MM.1S (cell line): ENCODE measurements at regions not wholly inside any gene's neighbourhood (a gene's known extent, or its start where the extent isn't known, plus 50 kb on each side); places are given as distances from the start of the nearest gene placed in this dataset.

Source experiments
- DNase-seq: peaks from one replicate; pipeline ENCODE4 v3.0.0-alpha.2; 2015
- H2AFZ ChIP-seq: fragments of 300-600 bp; sonication (generic); 2 replicates; pipeline ENCODE4 v1.6.0; 2016; ENCODE audit warnings: antibody characterized with exemption, low read length
- H3F3A ChIP-seq: fragments of 300-600 bp; sonication (generic); 2 replicates; pipeline ENCODE4 v1.6.1; 2016; ENCODE audit warnings: mild to moderate bottlenecking, antibody characterized with exemption, low read length, moderate library complexity, mixed read lengths; ENCODE audit not compliant: insufficient read depth
- H3K27ac ChIP-seq: fragments of 300-600 bp; sonication (generic); 2 replicates; pipeline ENCODE4 v1.5.1; 2016; ENCODE audit warnings: mild to moderate bottlenecking, low read length
- H3K27me3 ChIP-seq: fragments of 300-600 bp; sonication (generic); replicated peaks from 2 replicates; pipeline ENCODE4 v1.6.0; 2016; ENCODE audit warnings: low read length; ENCODE audit not compliant: insufficient read depth
- H3K36me3 ChIP-seq: fragments of 300-600 bp; sonication (generic); replicated peaks from 2 replicates; pipeline ENCODE4 v1.6.1; 2016; ENCODE audit warnings: mild to moderate bottlenecking, low read length, mixed read lengths; ENCODE audit not compliant: insufficient read depth
- H3K4me1 ChIP-seq: fragments of 300-600 bp; sonication (generic); 2 replicates; pipeline ENCODE4 v1.6.1; 2016; ENCODE audit warnings: low read length, mixed read lengths
- H3K4me2 ChIP-seq: fragments of 300-600 bp; sonication (generic); 2 replicates; pipeline ENCODE4 v1.6.0; 2016; ENCODE audit warnings: low read depth, low read length
- H3K4me3 ChIP-seq: fragments of 300-600 bp; sonication (generic); 2 replicates; pipeline ENCODE4 v1.5.1; 2016; ENCODE audit warnings: low read length, mixed read lengths
- H3K79me2 ChIP-seq: fragments of 300-600 bp; sonication (generic); 2 replicates; pipeline ENCODE4 v1.6.1; 2016; ENCODE audit warnings: mixed run types, low read length, mixed read lengths
- H3K9ac ChIP-seq: fragments of 300-600 bp; sonication (generic); 2 replicates; pipeline ENCODE4 v1.6.1; 2016; ENCODE audit warnings: low read length, mixed read lengths
- H3K9me2 ChIP-seq: fragments of 300-600 bp; sonication (generic); replicated peaks from 2 replicates; pipeline ENCODE4 v1.6.1; 2016; ENCODE audit warnings: mild to moderate bottlenecking, low read length, mixed read lengths; ENCODE audit not compliant: insufficient read depth
- H3K9me3 ChIP-seq: fragments of 300-600 bp; sonication (generic); replicated peaks from 2 replicates; pipeline ENCODE4 v1.6.1; 2016; ENCODE audit warnings: mild to moderate bottlenecking, low read length, mixed read lengths; ENCODE audit not compliant: insufficient read depth
- H4K20me1 ChIP-seq: fragments of 300-600 bp; sonication (generic); 2 replicates; pipeline ENCODE4 v1.6.1; 2016; ENCODE audit warnings: mild to moderate bottlenecking, low read length, moderate library complexity, mixed read lengths; ENCODE audit not compliant: insufficient read depth
- EZH2 ChIP-seq: fragments of 300-600 bp; sonication (generic); optimal IDR thresholded peaks from 2 replicates; pipeline ENCODE3; 2017; ENCODE audit warnings: low read depth, mild to moderate bottlenecking, antibody characterized with exemption, low read length, mixed read lengths
- EZH2phosphoT487 ChIP-seq: fragments of 300-600 bp; sonication (generic); IDR thresholded peaks from 2 replicates; pipeline ENCODE4 v1.6.1; 2018; ENCODE audit warnings: antibody characterized with exemption, low read length
- TF ChIP-seq, protein P1 (sequence below): fragments of 300-600 bp; sonication (generic); IDR thresholded peaks from 2 replicates; pipeline ENCODE4 v1.5.1; 2016; ENCODE audit warnings: antibody characterized with exemption, low read length, mixed read lengths

DNA sequence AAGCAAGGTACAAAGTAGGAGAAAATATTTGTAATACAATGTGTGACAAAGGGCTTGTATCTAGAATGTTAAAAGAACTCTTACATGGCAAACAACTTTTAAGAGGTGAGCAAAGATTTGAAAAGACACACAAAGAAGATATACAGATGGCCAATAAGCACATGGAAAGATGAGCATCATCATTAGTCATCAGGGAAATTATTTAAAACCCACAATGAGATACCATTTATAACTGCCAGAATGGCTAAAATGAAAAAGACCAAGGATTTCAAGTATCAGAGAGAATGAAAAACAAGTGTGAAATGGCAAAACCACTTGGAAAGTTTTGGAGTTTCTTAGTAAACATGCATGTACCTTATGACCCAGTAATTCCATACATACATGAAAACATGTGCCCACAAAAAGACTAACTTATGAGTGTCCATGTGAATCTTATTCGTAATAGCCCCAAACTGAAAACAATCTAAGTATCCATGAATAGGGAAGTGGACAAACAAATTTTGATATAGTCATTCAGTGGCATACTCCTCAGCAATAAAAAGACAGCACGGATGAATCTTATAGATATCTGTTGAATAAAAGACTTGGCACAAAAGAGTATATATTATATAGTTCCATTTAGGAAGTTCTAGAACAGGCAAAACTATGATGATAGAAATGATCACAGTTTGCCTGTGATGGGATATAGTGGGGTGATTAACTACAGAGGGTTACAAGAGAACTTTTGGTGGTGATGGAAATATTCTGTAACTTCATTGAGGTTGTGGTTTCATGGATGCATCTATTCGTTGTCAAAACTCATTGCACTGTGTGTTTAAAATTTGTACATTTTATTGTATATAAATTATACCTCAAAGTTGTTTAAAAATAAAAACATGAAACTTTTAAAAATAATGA lies 82.0 kb downstream of the DISP1 start:
- no peak overlapping the region for H3K27ac ChIP-seq
- no peak overlapping the region for H3K4me2 ChIP-seq
- H3K9ac ChIP-seq = no peak overlapping the region

DNA sequence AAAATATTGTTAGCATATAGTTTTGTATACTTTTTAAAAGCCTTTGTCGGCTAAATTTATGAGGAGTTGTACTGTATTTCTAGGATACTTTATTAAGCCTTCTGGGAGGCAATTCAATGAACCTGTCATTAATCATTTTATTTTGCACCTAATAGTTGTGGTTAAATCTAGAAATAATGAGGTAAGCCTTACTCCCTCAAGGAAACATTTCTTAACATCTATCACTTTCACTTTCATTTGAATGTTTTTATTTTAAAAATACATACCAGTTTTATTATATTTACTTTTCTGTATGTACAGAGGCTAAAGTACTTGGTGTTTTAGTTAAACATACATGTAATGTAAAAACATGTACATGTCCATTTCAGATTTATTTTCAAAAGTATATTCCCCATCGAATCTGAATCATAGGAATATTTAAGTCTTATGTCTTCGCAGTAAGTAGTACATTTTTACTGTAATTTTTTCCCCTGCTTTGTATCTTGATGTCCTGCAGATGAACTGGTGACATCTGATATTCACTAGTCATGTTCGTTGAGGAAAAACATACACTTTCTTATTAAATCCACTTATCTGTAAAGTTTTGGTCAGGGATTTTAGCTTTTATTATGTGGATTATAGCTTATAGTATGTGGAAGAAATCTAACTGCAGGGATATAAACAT lies 82.8 kb downstream of the DISP1 start:
- H3K4me2 ChIP-seq = no peak overlapping the region
- H3K4me1 ChIP-seq = no peaks in the 10 kb centered on the region
- no peaks in the 10 kb centered on the region for H3K36me3 ChIP-seq
- no peak overlapping the region for H3K27ac ChIP-seq
- TF ChIP-seq EZH2phosphoT487 (no peak), EZH2 (no peak)
- TF ChIP-seq, protein P1, sequence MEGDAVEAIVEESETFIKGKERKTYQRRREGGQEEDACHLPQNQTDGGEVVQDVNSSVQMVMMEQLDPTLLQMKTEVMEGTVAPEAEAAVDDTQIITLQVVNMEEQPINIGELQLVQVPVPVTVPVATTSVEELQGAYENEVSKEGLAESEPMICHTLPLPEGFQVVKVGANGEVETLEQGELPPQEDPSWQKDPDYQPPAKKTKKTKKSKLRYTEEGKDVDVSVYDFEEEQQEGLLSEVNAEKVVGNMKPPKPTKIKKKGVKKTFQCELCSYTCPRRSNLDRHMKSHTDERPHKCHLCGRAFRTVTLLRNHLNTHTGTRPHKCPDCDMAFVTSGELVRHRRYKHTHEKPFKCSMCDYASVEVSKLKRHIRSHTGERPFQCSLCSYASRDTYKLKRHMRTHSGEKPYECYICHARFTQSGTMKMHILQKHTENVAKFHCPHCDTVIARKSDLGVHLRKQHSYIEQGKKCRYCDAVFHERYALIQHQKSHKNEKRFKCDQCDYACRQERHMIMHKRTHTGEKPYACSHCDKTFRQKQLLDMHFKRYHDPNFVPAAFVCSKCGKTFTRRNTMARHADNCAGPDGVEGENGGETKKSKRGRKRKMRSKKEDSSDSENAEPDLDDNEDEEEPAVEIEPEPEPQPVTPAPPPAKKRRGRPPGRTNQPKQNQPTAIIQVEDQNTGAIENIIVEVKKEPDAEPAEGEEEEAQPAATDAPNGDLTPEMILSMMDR = no peak
- H3K9ac ChIP-seq = no peak overlapping the region
- H3K9me2 ChIP-seq = no peaks in the 10 kb centered on the region
- no peak overlapping the region for H2AFZ ChIP-seq
- no peaks in the 10 kb centered on the region for H3K27me3 ChIP-seq
- no peak for DNase-seq
- no peak overlapping the region for H3K4me3 ChIP-seq
- H4K20me1 ChIP-seq = no peaks in the 10 kb centered on the region
- no peaks in the 10 kb centered on the region for H3K9me3 ChIP-seq
- H3K79me2 ChIP-seq = no peaks in the 10 kb centered on the region
- H3F3A ChIP-seq = no peaks in the 10 kb centered on the region

More for the DNA sequence above, 82.0 kb downstream of the DISP1 start:
- Histone ChIP-seq H3K36me3 (no peaks in the 10 kb centered on the region), H3K9me3 (no peaks in the 10 kb centered on the region), H3K4me1 (no peaks in the 10 kb centered on the region), H4K20me1 (no peaks in the 10 kb centered on the region), H2AFZ (no peak overlapping the region), H3K9me2 (no peaks in the 10 kb centered on the region), H3K4me3 (no peak overlapping the region), H3F3A (no peaks in the 10 kb centered on the region), H3K79me2 (no peaks in the 10 kb centered on the region), H3K27me3 (no peaks in the 10 kb centered on the region)
- TF ChIP-seq, protein P1 = no peak
- no peak for TF ChIP-seq EZH2
- TF ChIP-seq EZH2phosphoT487 = no peak
- no peak for DNase-seq

DNA sequence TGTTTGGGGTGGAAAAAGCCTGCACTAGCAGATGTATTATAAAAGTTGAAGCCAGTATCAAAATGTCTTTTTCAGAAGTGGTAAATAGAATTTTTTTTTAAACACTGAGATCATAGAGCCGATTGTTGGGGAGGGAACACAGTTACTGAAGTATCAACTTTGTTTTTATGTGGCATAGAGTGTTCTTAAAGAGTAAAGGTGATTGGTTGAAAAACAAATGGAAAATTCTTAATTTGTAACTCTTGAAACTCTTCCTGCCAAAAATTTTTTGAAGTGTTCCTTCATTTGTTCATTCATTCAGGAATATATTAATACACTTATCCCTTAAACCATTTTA lies 83.3 kb downstream of the DISP1 start:
- no peaks in the 10 kb centered on the region for H3K36me3 ChIP-seq
- no peak overlapping the region for H3K4me3 ChIP-seq
- no peaks in the 10 kb centered on the region for H3K9me3 ChIP-seq
- no peak overlapping the region for H3K9ac ChIP-seq
- no peaks in the 10 kb centered on the region for H3K4me1 ChIP-seq
- no peak overlapping the region for H2AFZ ChIP-seq
- no peak overlapping the region for H3K4me2 ChIP-seq
- TF ChIP-seq, protein P1 = no peak
- DNase-seq = no peak
- H3K79me2 ChIP-seq = no peaks in the 10 kb centered on the region
- H3K9me2 ChIP-seq = no peaks in the 10 kb centered on the region
- no peaks in the 10 kb centered on the region for H3F3A ChIP-seq
- no peaks in the 10 kb centered on the region for H4K20me1 ChIP-seq
- H3K27me3 ChIP-seq = no peaks in the 10 kb centered on the region
- no peak overlapping the region for H3K27ac ChIP-seq
